NCI-H510A treated with DMSO at 0.1 percent for 48 hours (cell line): ENCODE measurements at regions not wholly inside any gene's neighbourhood (a gene's known extent, or its start where the extent isn't known, plus 50 kb on each side); places are given as distances from the start of the nearest gene placed in this dataset.
A peak's percentile ranks its signal among the peaks of the same experiment; 100 is the strongest.

Experiments
- DNase-seq: peaks from one replicate; lab custom pipeline; 2025; lab: John Stamatoyannopoulos, UW

DNA sequence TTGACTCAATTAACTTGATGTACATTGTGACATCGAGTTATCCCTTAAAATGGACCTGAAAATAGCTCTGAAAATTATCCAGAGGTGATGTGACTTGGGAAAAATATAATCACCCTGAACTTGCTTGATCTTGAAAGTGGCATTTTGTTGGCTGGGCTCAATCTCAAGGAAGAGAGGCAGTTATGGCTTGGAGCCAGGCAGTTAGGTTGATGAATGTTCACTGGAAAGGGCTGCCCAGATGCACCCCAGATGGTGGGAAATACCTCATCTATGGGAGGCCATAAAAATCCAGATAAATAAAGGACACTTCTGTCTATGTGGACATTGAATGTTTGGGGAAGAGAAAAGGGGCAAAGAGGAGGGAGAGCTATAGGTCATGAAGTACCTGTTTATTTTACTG, 55.7 kb upstream of the OR5AN1 start:
- no peak for DNase-seq

DNA sequence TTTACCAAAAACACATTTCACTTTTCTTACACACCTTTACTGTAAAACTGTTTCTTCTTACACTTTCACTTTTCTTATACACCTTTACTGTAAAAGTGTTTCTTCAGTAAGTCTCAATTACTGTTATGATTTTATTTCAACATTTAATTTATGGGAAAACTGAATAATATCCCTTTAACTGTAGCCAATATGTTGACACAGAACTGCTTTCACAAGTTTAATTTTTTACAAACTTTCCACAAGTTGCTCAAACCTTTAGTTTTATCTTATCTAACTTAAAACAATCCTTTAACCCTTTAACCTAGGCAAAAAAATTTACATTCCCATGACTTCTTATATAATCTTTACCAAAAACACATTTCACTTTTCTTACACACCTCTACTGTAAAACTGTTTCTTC, 63.3 kb upstream of the OR5AN1 start:
- DNase-seq, result no peak

DNA sequence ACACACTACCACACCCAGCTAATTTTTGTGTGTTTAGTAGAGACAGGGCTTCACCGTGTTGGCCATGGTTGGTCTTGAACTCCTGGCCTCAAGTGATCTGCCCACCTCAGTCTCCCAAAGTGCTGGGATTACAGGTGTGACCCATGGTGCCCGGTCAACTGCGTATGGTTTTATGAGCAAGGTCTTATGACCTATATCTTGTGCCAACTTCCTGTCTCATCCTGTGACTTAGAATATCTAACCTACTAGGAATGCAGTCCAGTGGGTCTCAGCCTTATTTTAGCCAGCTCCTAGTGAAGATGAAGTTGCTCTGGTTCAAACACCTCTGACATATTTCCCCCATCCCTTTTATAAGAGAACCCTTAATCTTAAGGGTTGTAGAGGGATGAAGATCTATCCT, 66.1 kb upstream of the OR5AN1 start:
- no peak for DNase-seq

DNA sequence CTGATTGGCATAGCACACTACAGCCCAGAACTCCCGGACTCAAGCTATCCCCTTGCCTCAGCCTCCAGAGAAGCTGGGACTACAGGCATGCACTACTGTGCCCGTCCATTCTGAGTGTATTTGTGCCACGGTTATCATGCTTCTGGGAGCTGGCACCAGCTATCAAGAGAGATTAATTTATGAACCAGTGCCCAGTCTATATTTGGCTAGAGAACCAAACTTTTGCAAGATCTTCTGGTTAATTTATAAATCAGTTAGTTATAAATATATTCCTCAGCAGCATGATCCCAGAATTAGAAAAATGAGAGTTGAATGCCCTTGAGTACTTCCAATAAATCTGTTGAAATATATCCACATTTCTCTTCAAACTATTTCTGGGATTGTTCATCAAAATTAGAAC, 67.5 kb upstream of the OR5AN1 start:
- DNase-seq, result no peak

GRCh38 chr11:59289356-59290181, 69.1 kb upstream of the OR5AN1 start:
- no peak for DNase-seq

- no peak for DNase-seq
Measured at GRCh38 chr11:59285716-59286260, 72.9 kb upstream of the OR5AN1 start.

DNA sequence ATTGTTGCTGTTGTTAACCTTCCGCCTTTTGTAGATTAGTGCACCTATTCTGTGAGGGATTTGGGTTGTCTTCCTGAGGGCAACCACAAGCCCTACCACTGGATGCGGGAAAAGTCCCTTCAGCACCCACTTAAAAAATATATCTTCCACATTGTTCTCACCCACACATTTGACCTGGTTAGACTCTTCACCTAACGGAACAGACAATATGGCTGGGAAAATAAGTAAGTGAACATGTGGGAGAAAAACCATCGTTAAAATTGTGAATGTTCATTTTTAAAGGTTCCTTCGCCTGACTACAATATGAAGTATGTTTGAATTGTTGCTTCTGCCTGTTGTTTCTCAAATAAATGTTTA, 72.0 kb upstream of the MPEG1 start:
- no peak for DNase-seq

DNA sequence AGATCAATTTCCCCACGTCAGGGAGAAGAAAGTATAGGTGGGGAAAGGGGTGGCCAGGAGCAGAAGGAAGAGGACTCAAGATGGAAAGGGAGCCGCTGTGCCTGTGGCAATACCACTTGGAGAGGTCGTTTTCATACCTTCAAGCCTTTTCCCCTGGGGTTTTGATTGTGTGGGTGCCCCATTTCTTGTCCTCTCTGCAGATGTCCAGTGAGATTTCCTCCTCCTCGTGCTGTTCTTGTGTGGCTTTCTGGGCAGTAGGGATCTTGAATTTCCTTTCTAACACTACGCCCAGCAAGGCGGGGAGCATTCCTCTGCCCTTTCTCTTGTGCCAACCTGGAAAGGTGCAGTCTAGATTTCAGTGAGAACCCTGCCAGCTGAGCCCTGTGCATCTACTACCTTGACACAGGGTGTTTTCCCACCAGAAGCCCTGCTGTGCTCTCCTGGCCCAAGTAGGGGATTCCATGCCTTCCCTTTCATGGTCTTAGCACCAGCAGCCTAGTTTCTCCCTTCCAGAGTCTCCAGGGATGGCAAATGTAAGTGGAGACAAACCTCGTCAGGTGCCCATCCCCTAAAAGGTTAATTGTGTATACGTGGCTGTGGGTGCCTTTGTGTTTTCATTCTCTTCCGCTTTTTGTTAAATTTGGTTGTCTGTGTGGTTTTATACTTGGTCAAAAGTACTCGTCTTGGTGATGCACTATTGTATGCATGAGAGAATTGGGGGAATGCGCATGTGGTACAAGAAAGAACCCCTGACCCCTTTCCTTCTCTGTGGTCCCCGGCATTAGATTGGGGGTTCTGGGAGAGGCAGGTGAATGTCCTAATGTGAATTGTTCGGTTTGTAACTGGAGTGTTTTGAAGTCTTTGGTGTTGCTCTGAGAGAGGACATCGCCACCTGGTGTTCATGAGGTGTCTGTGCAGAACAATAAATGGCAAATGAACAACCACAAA, 71.4 kb upstream of the MPEG1 start:
- DNase-seq, result peak; percentile 15

DNA sequence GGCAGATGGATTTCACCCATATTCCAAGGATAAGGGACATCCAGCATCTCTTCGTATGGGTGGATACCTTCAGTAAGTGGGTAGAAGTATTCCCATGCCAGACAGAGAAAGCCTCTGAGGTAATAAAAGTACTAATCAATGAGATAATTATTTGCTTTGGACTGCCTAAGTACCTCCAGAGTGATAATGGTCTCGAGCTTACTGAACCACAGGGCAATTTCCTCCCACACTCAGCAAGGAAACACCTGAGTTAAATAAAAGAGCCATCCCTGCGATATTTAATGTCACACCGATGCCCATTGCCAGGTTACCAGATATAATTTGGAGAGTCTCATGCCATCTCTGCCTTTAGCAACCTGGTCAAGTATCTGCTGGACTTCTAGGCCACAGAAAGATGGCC, 70.6 kb upstream of the MPEG1 start:
- DNase-seq, result no peak

DNA sequence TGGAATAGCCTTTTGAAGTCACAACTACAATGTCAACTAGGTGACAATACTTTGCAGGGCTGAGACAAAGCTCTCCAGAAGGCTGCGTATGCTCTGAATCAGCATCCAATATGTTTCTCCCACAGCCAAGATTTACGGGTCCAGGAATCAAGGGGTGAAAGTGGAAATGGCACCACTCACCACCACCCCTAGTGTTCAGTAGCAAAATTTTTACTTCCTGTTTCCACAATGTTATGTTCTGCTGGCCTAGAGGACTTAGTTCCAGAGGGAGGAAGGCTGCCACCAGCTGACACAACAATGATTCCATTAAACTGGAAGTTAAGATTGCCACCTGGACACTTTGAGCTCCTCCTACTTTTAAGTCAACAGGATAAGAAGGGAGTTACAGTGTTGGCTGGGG, 68.5 kb upstream of the MPEG1 start:
- no peak for DNase-seq

DNA sequence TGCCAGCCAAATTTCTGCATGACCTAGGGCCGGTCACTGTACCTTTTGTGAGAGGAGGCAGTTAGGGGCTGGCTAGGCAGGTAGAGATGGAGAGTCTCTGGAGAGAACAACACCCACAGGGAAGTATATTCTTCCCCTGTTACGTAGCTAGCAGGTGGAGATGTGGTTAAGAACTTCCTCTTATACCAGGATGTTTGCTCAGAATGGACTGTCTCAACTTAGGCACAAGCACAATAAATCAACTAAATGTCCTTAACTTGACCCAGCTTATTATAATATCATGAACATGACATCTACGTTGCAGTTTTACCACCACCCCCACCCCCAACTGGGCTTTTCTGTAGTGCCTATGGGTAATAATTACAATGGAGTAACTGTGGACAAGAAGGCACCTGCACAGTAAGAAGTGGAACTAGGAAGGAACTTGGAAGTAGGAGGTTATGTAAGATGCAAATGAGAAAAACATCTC, 60.7 kb upstream of the MPEG1 start:
- DNase-seq, result no peak

DNA sequence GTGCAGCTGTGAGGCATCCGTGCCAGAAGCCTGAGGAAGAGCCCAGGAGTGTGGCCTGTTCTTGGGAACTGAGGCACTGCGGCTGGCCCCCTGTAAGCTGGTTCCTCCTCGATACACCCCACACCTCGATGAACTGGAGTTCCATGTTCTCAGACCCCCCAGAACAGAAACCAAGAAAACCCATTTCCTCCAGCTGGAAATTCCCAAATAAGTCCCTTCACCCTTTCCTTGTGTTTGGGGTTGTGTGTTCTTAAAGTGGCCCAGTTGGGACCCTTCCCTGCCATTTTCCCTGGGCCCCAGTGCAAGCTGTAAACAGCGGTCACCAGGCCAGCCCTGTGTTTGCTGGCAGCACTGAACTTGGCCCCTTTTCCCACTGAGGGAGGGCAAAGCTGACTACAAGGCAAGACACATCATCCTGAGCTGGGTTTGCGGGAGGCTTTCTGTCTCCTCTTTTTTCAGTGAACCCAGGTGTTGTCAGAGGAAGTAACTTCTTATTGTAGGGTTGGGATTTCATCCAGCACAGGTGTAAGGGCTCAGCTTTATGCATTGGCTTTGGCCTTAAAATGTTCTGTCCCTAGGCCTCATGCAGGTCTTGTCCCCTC, 60.1 kb upstream of the MPEG1 start:
- DNase-seq, result no peak

DNA sequence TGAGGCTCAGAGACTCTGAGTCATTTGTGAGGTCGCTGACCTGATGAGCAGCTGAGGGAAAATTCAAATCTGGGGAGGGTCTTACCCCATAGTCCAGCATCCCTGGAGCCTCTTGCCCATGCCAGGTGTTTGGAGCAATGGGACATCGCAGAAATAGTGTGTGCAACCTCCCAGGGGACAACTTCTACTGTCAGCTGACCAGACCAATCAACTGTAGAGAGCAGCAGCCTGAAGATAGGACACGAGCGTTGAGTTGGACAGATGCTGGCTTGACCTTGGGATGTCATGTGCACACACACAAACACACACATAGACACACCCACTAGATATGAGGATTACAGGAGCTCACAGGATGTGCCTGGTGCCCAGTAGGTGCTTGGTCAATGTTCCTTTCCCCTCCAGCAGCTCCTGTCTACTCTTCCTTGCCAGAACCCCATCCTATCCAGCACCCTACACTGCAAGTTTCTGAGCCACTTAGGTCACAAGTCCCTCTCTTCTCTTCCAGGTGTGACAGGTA, 59.1 kb upstream of the MPEG1 start:
- no peak for DNase-seq

GRCh38 chr11:59271247-59271755, 58.6 kb upstream of the MPEG1 start:
- DNase-seq, result no peak

DNA sequence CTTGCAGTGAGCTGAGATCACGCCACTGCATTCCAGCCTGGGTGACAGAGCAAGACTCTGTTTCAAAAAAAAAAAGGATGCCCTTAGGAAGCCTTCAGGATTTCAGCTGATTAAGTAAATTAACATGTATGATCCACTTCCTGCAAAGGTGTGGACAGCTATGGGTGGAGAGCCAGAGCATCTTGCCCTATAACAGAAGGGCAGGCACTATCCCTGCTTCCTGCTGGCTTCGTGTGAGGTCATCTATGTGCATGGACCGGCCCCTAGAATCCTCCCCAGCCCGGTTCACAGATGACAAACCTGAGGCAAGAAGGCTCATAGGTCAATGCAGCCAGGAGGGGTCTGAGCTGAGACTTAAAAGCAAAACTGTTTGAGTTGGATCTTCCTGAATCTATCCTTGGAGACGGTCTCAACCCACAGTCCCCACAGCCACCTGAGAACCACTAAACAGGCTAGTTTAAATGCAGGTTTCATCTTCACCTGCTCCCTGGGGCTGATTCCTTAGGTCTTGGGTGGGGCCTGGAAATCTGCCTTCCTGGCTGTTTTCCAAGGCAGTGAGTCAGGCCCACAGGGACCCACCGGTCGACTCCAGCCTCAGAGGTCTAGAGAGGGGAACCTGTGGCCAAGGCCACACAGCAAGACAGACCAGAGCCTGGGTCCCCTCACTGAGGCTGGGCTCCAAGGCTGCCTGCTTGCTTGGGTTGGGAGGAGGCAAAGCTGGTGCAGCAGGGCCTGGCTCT, 55.2 kb upstream of the MPEG1 start:
- no peak for DNase-seq

- no peak for DNase-seq
Measured at GRCh38 chr11:59267196-59267595, 54.5 kb upstream of the MPEG1 start.

GRCh38 chr11:59266491-59266890, 53.8 kb upstream of the MPEG1 start:
- no peak for DNase-seq

DNA sequence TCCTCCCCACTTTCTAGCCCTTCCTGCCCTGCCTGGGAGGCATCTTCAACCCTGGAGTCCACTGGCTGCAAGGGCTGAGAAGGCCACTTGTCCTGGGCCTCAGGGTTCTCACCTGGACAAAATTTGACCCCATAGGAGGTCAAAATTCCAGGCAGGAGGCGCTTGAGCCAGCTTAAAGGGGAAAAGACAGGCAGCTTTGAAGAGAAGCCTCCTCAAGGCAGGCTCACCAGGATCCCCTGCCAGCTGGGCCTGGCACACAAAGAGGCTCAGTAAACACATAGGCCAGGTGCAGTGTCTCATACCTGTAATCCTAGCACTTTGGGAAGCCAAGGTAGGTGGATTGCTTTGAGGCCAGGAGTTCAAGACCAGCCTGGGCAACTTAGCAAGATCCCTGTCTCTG, 53.0 kb upstream of the MPEG1 start:
- no peak for DNase-seq

- DNase-seq, result no peak
Measured at GRCh38 chr11:59264736-59265135, 52.0 kb upstream of the MPEG1 start.

GRCh38 chr11:59263225-59263894, 50.6 kb upstream of the MPEG1 start:
- no peak for DNase-seq
